ENCODE measurements at regions not wholly inside any gene's neighbourhood (a gene's known extent, or its start where the extent isn't known, plus 50 kb on each side); places are given as distances from the start of the nearest gene placed in this dataset.

DNA sequence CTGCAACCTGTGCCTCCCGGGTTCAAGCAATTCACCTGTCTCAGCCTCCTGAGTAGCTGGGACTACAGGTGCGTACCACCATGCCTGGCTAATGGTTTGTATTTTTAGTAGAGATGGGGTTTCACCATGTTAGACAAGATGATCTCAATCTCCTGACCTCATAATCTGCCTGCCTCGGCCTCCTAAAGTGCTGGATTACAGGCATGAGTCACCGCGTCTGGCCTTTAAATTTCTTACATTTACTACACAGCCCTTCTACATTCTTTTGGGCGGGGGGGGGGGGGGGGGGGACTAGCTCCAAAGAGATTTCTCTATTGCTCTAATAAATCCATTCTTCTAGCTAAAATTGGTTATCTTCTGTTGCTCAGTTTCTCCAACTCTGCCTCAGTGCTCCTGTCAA is 964.9 kb upstream of the ACVR2A start:
- POLR2A ChIA-PET: no interaction called here
- H3K27ac ChIP-seq (ENCODE audit: low read depth in 1 of 2, low read length in 2 of 2): no peak overlapping the region
- no peaks in the 10 kb centered on the region for H3K4me1 Mint-ChIP-seq (ENCODE audit: low read depth)
- no peaks in the 10 kb centered on the region for H3K27me3 Mint-ChIP-seq
- no peaks in the 10 kb centered on the region for H3K4me1 ChIP-seq (ENCODE audit: insufficient read depth, low read length)
- TF ChIP-seq, protein P1, sequence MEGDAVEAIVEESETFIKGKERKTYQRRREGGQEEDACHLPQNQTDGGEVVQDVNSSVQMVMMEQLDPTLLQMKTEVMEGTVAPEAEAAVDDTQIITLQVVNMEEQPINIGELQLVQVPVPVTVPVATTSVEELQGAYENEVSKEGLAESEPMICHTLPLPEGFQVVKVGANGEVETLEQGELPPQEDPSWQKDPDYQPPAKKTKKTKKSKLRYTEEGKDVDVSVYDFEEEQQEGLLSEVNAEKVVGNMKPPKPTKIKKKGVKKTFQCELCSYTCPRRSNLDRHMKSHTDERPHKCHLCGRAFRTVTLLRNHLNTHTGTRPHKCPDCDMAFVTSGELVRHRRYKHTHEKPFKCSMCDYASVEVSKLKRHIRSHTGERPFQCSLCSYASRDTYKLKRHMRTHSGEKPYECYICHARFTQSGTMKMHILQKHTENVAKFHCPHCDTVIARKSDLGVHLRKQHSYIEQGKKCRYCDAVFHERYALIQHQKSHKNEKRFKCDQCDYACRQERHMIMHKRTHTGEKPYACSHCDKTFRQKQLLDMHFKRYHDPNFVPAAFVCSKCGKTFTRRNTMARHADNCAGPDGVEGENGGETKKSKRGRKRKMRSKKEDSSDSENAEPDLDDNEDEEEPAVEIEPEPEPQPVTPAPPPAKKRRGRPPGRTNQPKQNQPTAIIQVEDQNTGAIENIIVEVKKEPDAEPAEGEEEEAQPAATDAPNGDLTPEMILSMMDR (IDR thresholded peaks at IDR 0.05): no peak
- H3K4me3 ChIP-seq (ENCODE audit: low read length): no peak overlapping the region
- CTCF ChIA-PET: no interaction called here
- H3K36me3 ChIP-seq (ENCODE audit: insufficient read depth, low read length): no peaks in the 10 kb centered on the region
- intact Hi-C loops (cut with DNase I, micrococcal nuclease): no loop called here
- DNase-seq: no peak
- H3K36me3 Mint-ChIP-seq (ENCODE audit: low read depth): no peaks in the 10 kb centered on the region
- no peaks in the 10 kb centered on the region for H3K27me3 ChIP-seq (ENCODE audit: control insufficient read depth in 1 of 2, insufficient read depth in 2 of 2, low read length in 2 of 2)
- H3K9me3 ChIP-seq (ENCODE audit: control insufficient read depth in 1 of 2, insufficient read depth in 1 of 2, low read length in 2 of 2): no peaks in the 10 kb centered on the region
- H3K27ac Mint-ChIP-seq: no peak overlapping the region
- no peak overlapping the region for H3K4me3 Mint-ChIP-seq
- ATAC-seq (ENCODE audit: poor library complexity): no peak
- H3K9me3 Mint-ChIP-seq: no peaks in the 10 kb centered on the region

DNA sequence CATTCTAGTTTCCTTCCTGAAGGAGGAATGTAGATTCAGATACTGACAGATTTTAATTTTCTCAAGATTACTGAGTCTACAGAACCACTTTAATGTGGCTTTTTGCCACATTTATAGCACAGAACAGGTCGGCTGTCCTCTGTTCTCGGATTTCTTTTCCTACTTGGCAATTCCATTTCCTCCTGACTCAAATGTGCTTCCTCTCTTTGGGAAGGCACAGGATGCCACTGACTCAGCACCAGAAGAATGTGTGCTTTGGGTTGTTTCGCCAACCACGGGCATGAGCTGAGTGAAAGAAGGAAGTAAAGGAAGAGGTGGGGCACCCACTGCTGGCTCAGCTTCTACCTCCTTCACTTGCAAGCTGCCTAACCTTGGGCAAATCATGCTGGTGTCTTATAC is 970.6 kb upstream of the ACVR2A start:
- H3K36me3 ChIP-seq (ENCODE audit: insufficient read depth, low read length): no peaks in the 10 kb centered on the region
- POLR2A ChIA-PET: no interaction called here
- Mint-ChIP-seq H3K27me3 (no peaks in the 10 kb centered on the region), H3K4me3 (no peak overlapping the region), H3K27ac (no peak overlapping the region), H3K4me1 (ENCODE audit: low read depth) (no peaks in the 10 kb centered on the region), H3K9me3 (no peaks in the 10 kb centered on the region), H3K36me3 (ENCODE audit: low read depth) (no peaks in the 10 kb centered on the region)
- ATAC-seq (ENCODE audit: poor library complexity) (no peak), DNase-seq (no peak)
- no peaks in the 10 kb centered on the region for H3K4me1 ChIP-seq (ENCODE audit: insufficient read depth, low read length)
- H3K27ac ChIP-seq (ENCODE audit: low read depth in 1 of 2, low read length in 2 of 2): no peak overlapping the region
- no peak overlapping the region for H3K4me3 ChIP-seq (ENCODE audit: low read length)
- intact Hi-C loops (cut with DNase I, micrococcal nuclease): no loop called here
- no peaks in the 10 kb centered on the region for H3K9me3 ChIP-seq (ENCODE audit: control insufficient read depth in 1 of 2, insufficient read depth in 1 of 2, low read length in 2 of 2)
- H3K27me3 ChIP-seq (ENCODE audit: control insufficient read depth in 1 of 2, insufficient read depth in 2 of 2, low read length in 2 of 2): no peaks in the 10 kb centered on the region
- TF ChIP-seq, protein P1 (IDR thresholded peaks at IDR 0.05): no peak
- CTCF ChIA-PET: no interaction called here

DNA sequence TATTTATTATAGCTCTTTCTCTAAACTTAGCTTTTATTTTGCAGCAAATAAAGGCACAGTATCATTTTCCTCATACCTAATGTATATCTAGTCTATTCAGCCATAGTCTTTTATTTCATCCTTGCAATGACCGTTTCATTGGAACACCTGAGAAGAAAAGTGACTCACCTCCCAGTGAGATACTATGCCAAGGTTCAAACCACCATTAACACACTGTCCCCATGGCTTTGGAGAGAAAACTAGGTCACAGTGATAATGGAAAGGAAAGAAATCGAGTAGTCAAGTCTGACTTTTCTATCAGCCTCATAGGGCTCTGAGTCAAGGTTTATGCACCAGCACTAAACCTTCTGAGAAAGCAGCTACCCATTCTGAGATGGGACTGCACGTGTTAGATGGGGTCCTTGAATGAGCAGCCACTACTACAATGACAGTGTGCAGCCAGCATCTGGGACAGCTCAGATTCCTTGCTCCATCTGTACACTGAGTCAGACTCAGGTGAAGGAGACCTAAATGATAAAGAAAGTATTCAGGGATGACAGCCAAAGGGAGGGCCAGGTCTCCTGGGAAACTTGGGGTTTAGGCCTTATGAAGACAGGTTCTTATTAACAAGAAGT is 971.1 kb upstream of the ACVR2A start:
- H3K4me1 Mint-ChIP-seq (ENCODE audit: low read depth): no peaks in the 10 kb centered on the region
- Histone ChIP-seq H3K36me3 (ENCODE audit: insufficient read depth, low read length) (no peaks in the 10 kb centered on the region), H3K4me1 (ENCODE audit: insufficient read depth, low read length) (no peaks in the 10 kb centered on the region), H3K27ac (ENCODE audit: low read depth in 1 of 2, low read length in 2 of 2) (no peak overlapping the region), H3K4me3 (ENCODE audit: low read length) (no peak overlapping the region), H3K27me3 (ENCODE audit: control insufficient read depth in 1 of 2, insufficient read depth in 2 of 2, low read length in 2 of 2) (no peaks in the 10 kb centered on the region), H3K9me3 (ENCODE audit: control insufficient read depth in 1 of 2, insufficient read depth in 1 of 2, low read length in 2 of 2) (no peaks in the 10 kb centered on the region)
- H3K4me3 Mint-ChIP-seq: no peak overlapping the region
- ATAC-seq (ENCODE audit: poor library complexity) (no peak), DNase-seq (no peak)
- H3K36me3 Mint-ChIP-seq (ENCODE audit: low read depth): no peaks in the 10 kb centered on the region
- H3K9me3 Mint-ChIP-seq: no peaks in the 10 kb centered on the region
- ChIA-PET POLR2A (no interaction called here), CTCF (no interaction called here)
- TF ChIP-seq, protein P1 (IDR thresholded peaks at IDR 0.05): no peak
- intact Hi-C loops (cut with DNase I, micrococcal nuclease): no loop called here
- H3K27ac Mint-ChIP-seq: no peak overlapping the region
- no peaks in the 10 kb centered on the region for H3K27me3 Mint-ChIP-seq
